ENCODE measurements at regions not wholly inside any gene's neighbourhood (a gene's known extent, or its start where the extent isn't known, plus 50 kb on each side); places are given as distances from the start of the nearest gene placed in this dataset.

- no peaks in the 10 kb centered on the region for H3K36me3 Mint-ChIP-seq (ENCODE audit: low read depth)
- H3K4me3 Mint-ChIP-seq = no peak overlapping the region
- TF ChIP-seq CTCF (IDR thresholded peaks at IDR 0.05) = no peak
- H3K27me3 Mint-ChIP-seq (ENCODE audit: low read depth, poor library complexity) = no peaks in the 10 kb centered on the region
- no peaks in the 10 kb centered on the region for H3K4me1 Mint-ChIP-seq
- no peak overlapping the region for H3K27ac Mint-ChIP-seq
- no peak for DNase-seq
- no peaks in the 10 kb centered on the region for H3K9me3 Mint-ChIP-seq
These were observed 501.7 kb upstream of the STXBP6 start for GRCh38 chr14:25551674-25552073.

- no peak for TF ChIP-seq CTCF (IDR thresholded peaks at IDR 0.05)
- Mint-ChIP-seq H3K27ac (no peak overlapping the region), H3K36me3 (ENCODE audit: low read depth) (no peaks in the 10 kb centered on the region), H3K4me3 (no peak overlapping the region), H3K27me3 (ENCODE audit: low read depth, poor library complexity) (no peaks in the 10 kb centered on the region), H3K4me1 (peaks cover 6% of the 10 kb centered on the region), H3K9me3 (no peaks in the 10 kb centered on the region)
- no peak for DNase-seq
These were observed 496.9 kb upstream of the STXBP6 start for GRCh38 chr14:25546826-25547225.

DNA sequence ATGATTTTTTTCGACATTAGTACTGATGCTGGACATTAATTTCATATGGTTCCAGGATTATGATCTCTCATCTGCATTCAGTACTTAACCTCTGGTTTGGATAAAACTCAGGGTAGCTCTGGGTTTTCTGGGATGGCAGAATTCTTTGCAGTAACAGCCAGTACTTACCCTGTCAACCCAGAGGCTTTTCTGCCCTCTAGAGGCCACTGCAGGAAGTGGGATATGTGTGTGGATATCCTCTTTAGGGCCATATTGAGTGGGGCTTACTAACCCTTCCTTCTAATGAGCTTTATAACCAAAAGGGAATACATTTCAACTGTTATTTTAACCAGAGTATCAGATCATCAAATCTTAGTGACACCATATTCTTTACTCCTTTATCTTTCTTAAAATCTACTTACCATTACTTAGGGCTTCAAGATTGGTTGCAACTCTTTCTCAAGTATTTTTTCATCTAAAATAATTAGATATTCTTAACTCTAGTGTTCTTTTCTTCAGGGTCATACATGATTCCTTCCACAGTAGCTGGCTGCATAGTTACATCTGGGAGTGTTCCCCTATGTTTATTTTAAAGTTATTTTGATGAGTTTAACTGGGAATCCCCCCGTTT, 488.0 kb upstream of the STXBP6 start:
- peak; percentile 64 for DNase-seq
- Mint-ChIP-seq H3K4me3 (no peak overlapping the region), H3K27ac (no peak overlapping the region), H3K36me3 (ENCODE audit: low read depth) (no peaks in the 10 kb centered on the region), H3K4me1 (peaks cover 6% of the 10 kb centered on the region), H3K9me3 (no peaks in the 10 kb centered on the region), H3K27me3 (ENCODE audit: low read depth, poor library complexity) (no peaks in the 10 kb centered on the region)
- TF ChIP-seq CTCF (IDR thresholded peaks at IDR 0.05) = peak; percentile 72

- no peaks in the 10 kb centered on the region for H3K4me1 Mint-ChIP-seq
- H3K9me3 Mint-ChIP-seq = no peaks in the 10 kb centered on the region
- H3K36me3 Mint-ChIP-seq (ENCODE audit: low read depth) = no peaks in the 10 kb centered on the region
- DNase-seq = no peak
- H3K4me3 Mint-ChIP-seq = no peak overlapping the region
- H3K27me3 Mint-ChIP-seq (ENCODE audit: low read depth, poor library complexity) = no peaks in the 10 kb centered on the region
- no peak for TF ChIP-seq CTCF (IDR thresholded peaks at IDR 0.05)
- no peak overlapping the region for H3K27ac Mint-ChIP-seq
These were observed 476.3 kb upstream of the STXBP6 start for GRCh38 chr14:25526290-25526689.

DNA sequence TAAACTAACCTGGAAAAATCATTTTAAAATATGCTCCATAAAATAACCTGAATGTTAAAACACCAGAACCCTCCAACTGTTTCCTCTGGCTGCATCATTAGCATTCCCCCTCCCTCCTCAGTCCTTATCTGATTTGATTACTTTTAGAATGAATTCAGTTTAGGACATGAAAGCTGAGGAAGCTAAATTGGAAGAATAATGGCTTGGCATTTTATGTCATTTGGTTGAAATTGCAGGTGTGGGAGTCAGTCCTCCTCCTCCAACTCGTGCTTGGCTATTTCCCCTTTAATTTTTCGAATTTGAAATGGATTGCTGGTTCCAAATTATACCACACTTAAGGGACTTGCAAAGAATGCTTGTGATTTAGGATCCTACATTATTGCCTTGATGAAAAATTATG, 473.0 kb upstream of the STXBP6 start:
- DNase-seq = no peak
- H3K4me3 Mint-ChIP-seq = no peak overlapping the region
- H3K4me1 Mint-ChIP-seq = no peaks in the 10 kb centered on the region
- H3K36me3 Mint-ChIP-seq (ENCODE audit: low read depth) = no peaks in the 10 kb centered on the region
- no peaks in the 10 kb centered on the region for H3K27me3 Mint-ChIP-seq (ENCODE audit: low read depth, poor library complexity)
- no peak for TF ChIP-seq CTCF (IDR thresholded peaks at IDR 0.05)
- H3K9me3 Mint-ChIP-seq = no peaks in the 10 kb centered on the region
- H3K27ac Mint-ChIP-seq = no peak overlapping the region

- Mint-ChIP-seq H3K4me3 (no peak overlapping the region), H3K27me3 (ENCODE audit: low read depth, poor library complexity) (no peaks in the 10 kb centered on the region), H3K36me3 (ENCODE audit: low read depth) (no peaks in the 10 kb centered on the region), H3K27ac (no peak overlapping the region), H3K4me1 (no peaks in the 10 kb centered on the region), H3K9me3 (no peaks in the 10 kb centered on the region)
- no peak for TF ChIP-seq CTCF (IDR thresholded peaks at IDR 0.05)
- DNase-seq = no peak
These were observed 472.2 kb upstream of the STXBP6 start for GRCh38 chr14:25522116-25522515.
